Neural cell (in vitro differentiated cells): ENCODE measurements at regions not wholly inside any gene's neighbourhood (a gene's known extent, or its start where the extent isn't known, plus 50 kb on each side); places are given as distances from the start of the nearest gene placed in this dataset.

Experiments
- H2AFZ ChIP-seq: fragments of 200-600, 300-800 bp; sonication (generic), shearing (Covaris generic); 2 replicates; pipeline ENCODE4 v1.6.0; 2014; ENCODE audit warnings: low read depth, mild to moderate bottlenecking, antibody characterized with exemption, low read length, moderate library complexity
- H3F3A ChIP-seq: fragments of 200-600 bp; shearing (Covaris generic); 2 replicates; pipeline ENCODE4 v1.6.1; 2016; ENCODE audit warnings: mild to moderate bottlenecking, moderate library complexity, mixed read lengths, antibody characterized with exemption, low read length; ENCODE audit not compliant: insufficient read depth, poor library complexity, severe bottlenecking
- H3K27ac ChIP-seq: fragments of 200-600, 300-800 bp; sonication (generic), shearing (Covaris generic); 2 replicates; pipeline ENCODE4 v1.5.1; 2014; ENCODE audit warnings: mild to moderate bottlenecking, low read length, moderate library complexity
- H3K27me3 ChIP-seq: fragments of 300-800, 200-600 bp; sonication (generic), shearing (Covaris generic); 2 replicates; pipeline ENCODE4 v1.6.0; 2014; ENCODE audit warnings: mild to moderate bottlenecking, low read depth, low read length, moderate library complexity; ENCODE audit not compliant: insufficient read depth
- H3K36me3 ChIP-seq: fragments of 300-800, 200-600 bp; sonication (generic), shearing (Covaris generic); 2 replicates; pipeline ENCODE4 v1.5.1; 2014; ENCODE audit warnings: mild to moderate bottlenecking, antibody characterized with exemption, low read length, moderate library complexity; ENCODE audit not compliant: insufficient read depth
- H3K4me2 ChIP-seq: fragments of 300-800, 200-600 bp; sonication (generic), shearing (Covaris generic); 2 replicates; pipeline ENCODE4 v1.6.0; 2014; ENCODE audit warnings: mild to moderate bottlenecking, low read length
- H3K4me3 ChIP-seq: fragments of 300-800, 200-600 bp; sonication (generic), shearing (Covaris generic); 2 replicates; pipeline ENCODE4 v1.5.1; 2014; ENCODE audit warnings: mild to moderate bottlenecking, low read length, moderate library complexity
- H3K79me2 ChIP-seq: fragments of 200-600 bp; shearing (Covaris generic); replicated peaks from 2 replicates; pipeline ENCODE4 v1.6.0; 2014; ENCODE audit warnings: mild to moderate bottlenecking, low read length, moderate library complexity; ENCODE audit not compliant: insufficient read depth
- H3K9ac ChIP-seq: fragments of 300-800, 200-600 bp; sonication (generic), shearing (Covaris generic); 2 replicates; pipeline ENCODE4 v1.6.1; 2016; ENCODE audit warnings: mild to moderate bottlenecking, low read length, mixed read lengths
- H3K9me2 ChIP-seq: fragments of 200-600 bp; shearing (Covaris generic); 2 replicates; pipeline ENCODE4 v1.6.1; 2016; ENCODE audit warnings: mild to moderate bottlenecking, low read length, mixed read lengths; ENCODE audit not compliant: insufficient read depth
- H3K9me3 ChIP-seq: fragments of 200-600, 300-800 bp; sonication (generic), shearing (Covaris generic); 2 replicates; pipeline ENCODE4 v1.6.1; 2016; ENCODE audit warnings: mild to moderate bottlenecking, mixed run types, low read length, moderate library complexity, mixed read lengths
- H4K20me1 ChIP-seq: fragments of 200-600 bp; shearing (Covaris generic); 2 replicates; pipeline ENCODE4 v1.6.1; 2016; ENCODE audit warnings: mild to moderate bottlenecking, mixed run types; ENCODE audit not compliant: insufficient read depth
- EP300 ChIP-seq: fragments of 450-650 bp; conservative IDR thresholded peaks from 2 replicates; pipeline ENCODE4 v1.6.1; 2014; ENCODE audit warnings: antibody characterized with exemption, mild to moderate bottlenecking, moderate library complexity; ENCODE audit not compliant: poor library complexity, severe bottlenecking
- EZH2 ChIP-seq: fragments of 200-600, 300-800 bp; shearing (Covaris generic), sonication (generic); IDR thresholded peaks from 2 replicates; pipeline ENCODE4 v1.6.1; 2014; ENCODE audit warnings: antibody characterized with exemption, low read length, borderline replicate concordance, mild to moderate bottlenecking; ENCODE audit not compliant: insufficient read depth, poor library complexity, severe bottlenecking
- MXI1 ChIP-seq: fragments of 450-650 bp; conservative IDR thresholded peaks from 2 replicates; pipeline ENCODE4 v1.6.1; 2014; ENCODE audit warnings: antibody characterized with exemption, mild to moderate bottlenecking; ENCODE audit not compliant: poor library complexity, severe bottlenecking
- POLR2AphosphoS5 ChIP-seq: IDR thresholded peaks from 2 replicates; pipeline ENCODE4 v1.6.1; 2012
- RAD21 ChIP-seq: fragments of 450-650 bp; conservative IDR thresholded peaks from 2 replicates; pipeline ENCODE4 v1.6.1; 2014; ENCODE audit warnings: antibody characterized with exemption, mild to moderate bottlenecking, moderate library complexity
- SMC3 ChIP-seq: fragments of 450-650 bp; conservative IDR thresholded peaks from 2 replicates; pipeline ENCODE4 v1.6.1; 2014; ENCODE audit warnings: antibody characterized with exemption, mild to moderate bottlenecking, moderate library complexity; ENCODE audit not compliant: poor library complexity
- TF ChIP-seq, protein P1 (sequence below): fragments of 450-650 bp; IDR thresholded peaks from 2 replicates; pipeline ENCODE4 v1.5.1; 2014; ENCODE audit warnings: antibody characterized with exemption, mild to moderate bottlenecking, moderate library complexity; ENCODE audit not compliant: poor library complexity, severe bottlenecking
- TF ChIP-seq, protein P2 (sequence below): IDR thresholded peaks from 2 replicates; pipeline ENCODE4 v1.6.1; 2012; ENCODE audit warnings: borderline replicate concordance

DNA sequence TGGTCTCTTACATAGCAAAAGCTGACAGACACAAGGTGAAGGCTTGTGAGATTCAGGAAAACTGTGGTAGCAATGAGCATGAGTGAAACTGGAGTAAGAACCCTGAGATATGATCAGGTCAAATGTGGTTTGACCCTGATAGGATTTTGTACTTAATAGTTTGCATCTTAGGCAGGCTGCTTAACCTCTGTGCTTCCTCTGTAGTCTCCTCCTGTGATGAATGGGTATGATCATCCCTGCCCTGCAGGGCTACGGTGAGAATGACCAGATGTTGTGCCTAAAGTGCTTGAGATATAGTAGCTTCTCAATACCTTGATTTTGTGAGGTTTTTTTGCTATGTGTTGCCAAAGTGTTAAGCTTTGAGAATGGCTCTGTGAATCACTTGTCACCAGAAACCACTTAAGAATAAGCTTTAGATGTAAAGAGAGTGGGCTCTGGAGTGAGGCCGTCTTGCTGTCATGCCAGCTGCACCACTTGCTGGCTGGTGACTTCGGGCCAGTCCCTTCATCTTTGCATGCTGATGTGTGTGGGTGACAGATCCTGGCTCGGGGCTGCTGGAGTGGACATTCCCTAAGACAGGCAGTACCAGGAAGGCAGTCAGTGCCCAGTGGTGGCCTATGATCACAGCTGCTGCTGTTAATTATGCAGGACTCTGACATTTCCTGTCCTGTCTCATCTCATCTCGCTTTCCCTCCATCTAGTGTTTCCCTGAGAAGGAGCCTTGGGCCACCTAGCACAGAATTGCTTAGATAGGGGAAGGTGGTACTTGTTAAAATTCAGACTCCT is 254.7 kb downstream of the NFATC2 start:
- Histone ChIP-seq H3K36me3 (no peaks in the 10 kb centered on the region), H3K9me2 (no peaks in the 10 kb centered on the region), H2AFZ (no peak overlapping the region), H3K27ac (no peak overlapping the region), H3K79me2 (no peaks in the 10 kb centered on the region), H3K9me3 (no peaks in the 10 kb centered on the region), H3K27me3 (no peaks in the 10 kb centered on the region), H4K20me1 (no peaks in the 10 kb centered on the region), H3K4me3 (no peak overlapping the region), H3K4me2 (no peak overlapping the region), H3K9ac (no peak overlapping the region), H3F3A (no peaks in the 10 kb centered on the region)
- no peak for TF ChIP-seq RAD21
- TF ChIP-seq, protein P1, sequence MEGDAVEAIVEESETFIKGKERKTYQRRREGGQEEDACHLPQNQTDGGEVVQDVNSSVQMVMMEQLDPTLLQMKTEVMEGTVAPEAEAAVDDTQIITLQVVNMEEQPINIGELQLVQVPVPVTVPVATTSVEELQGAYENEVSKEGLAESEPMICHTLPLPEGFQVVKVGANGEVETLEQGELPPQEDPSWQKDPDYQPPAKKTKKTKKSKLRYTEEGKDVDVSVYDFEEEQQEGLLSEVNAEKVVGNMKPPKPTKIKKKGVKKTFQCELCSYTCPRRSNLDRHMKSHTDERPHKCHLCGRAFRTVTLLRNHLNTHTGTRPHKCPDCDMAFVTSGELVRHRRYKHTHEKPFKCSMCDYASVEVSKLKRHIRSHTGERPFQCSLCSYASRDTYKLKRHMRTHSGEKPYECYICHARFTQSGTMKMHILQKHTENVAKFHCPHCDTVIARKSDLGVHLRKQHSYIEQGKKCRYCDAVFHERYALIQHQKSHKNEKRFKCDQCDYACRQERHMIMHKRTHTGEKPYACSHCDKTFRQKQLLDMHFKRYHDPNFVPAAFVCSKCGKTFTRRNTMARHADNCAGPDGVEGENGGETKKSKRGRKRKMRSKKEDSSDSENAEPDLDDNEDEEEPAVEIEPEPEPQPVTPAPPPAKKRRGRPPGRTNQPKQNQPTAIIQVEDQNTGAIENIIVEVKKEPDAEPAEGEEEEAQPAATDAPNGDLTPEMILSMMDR = no peak
- no peak for TF ChIP-seq EZH2
- TF ChIP-seq, protein P2, sequence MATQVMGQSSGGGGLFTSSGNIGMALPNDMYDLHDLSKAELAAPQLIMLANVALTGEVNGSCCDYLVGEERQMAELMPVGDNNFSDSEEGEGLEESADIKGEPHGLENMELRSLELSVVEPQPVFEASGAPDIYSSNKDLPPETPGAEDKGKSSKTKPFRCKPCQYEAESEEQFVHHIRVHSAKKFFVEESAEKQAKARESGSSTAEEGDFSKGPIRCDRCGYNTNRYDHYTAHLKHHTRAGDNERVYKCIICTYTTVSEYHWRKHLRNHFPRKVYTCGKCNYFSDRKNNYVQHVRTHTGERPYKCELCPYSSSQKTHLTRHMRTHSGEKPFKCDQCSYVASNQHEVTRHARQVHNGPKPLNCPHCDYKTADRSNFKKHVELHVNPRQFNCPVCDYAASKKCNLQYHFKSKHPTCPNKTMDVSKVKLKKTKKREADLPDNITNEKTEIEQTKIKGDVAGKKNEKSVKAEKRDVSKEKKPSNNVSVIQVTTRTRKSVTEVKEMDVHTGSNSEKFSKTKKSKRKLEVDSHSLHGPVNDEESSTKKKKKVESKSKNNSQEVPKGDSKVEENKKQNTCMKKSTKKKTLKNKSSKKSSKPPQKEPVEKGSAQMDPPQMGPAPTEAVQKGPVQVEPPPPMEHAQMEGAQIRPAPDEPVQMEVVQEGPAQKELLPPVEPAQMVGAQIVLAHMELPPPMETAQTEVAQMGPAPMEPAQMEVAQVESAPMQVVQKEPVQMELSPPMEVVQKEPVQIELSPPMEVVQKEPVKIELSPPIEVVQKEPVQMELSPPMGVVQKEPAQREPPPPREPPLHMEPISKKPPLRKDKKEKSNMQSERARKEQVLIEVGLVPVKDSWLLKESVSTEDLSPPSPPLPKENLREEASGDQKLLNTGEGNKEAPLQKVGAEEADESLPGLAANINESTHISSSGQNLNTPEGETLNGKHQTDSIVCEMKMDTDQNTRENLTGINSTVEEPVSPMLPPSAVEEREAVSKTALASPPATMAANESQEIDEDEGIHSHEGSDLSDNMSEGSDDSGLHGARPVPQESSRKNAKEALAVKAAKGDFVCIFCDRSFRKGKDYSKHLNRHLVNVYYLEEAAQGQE = no peak
- no peak for TF ChIP-seq EP300
- TF ChIP-seq SMC3 = no peak
- TF ChIP-seq POLR2AphosphoS5 = no peak
- no peak for TF ChIP-seq MXI1

DNA sequence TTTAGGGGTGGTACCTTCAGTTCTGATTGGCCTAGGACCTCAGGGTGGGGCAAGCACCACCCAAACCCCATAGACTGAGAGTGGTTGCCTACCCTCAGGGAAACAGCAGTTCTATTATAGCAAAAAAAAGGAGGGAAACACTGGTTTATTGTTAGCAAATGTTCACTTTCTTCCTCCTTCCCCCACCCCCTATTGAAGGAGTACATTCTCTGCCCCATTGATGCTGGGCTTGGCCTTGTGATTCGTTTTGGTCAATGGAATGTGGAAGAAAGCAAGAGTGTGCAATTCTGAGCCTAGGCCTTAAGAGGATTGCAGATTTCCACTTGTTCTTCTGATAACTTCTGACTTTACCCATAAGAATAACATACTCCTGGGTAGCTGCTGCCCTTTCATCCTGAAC is 255.8 kb downstream of the NFATC2 start:
- H3K9me2 ChIP-seq = no peaks in the 10 kb centered on the region
- no peak overlapping the region for H2AFZ ChIP-seq
- no peak overlapping the region for H3K9ac ChIP-seq
- no peaks in the 10 kb centered on the region for H3K79me2 ChIP-seq
- H3K27ac ChIP-seq = no peak overlapping the region
- no peaks in the 10 kb centered on the region for H3K27me3 ChIP-seq
- no peak overlapping the region for H3K4me3 ChIP-seq
- TF ChIP-seq RAD21 (no peak), EZH2 (no peak)
- H3F3A ChIP-seq = no peaks in the 10 kb centered on the region
- no peaks in the 10 kb centered on the region for H3K36me3 ChIP-seq
- no peak overlapping the region for H3K4me2 ChIP-seq
- H4K20me1 ChIP-seq = no peaks in the 10 kb centered on the region
- no peaks in the 10 kb centered on the region for H3K9me3 ChIP-seq
